GM18520 (cell line): ENCODE measurements at regions not wholly inside any gene's neighbourhood (a gene's known extent, or its start where the extent isn't known, plus 50 kb on each side); places are given as distances from the start of the nearest gene placed in this dataset.

ENCODE experiments used
- ATAC-seq: cut with Tn5 transposase; IDR thresholded peaks from one replicate; pipeline ENCODE4 v1.9.1; 2021; ENCODE audit not compliant: unreplicated experiment

GRCh38 chr7:155863721-155864151 is 51.5 kb upstream of the SHH start:
- ATAC-seq: no peak

DNA sequence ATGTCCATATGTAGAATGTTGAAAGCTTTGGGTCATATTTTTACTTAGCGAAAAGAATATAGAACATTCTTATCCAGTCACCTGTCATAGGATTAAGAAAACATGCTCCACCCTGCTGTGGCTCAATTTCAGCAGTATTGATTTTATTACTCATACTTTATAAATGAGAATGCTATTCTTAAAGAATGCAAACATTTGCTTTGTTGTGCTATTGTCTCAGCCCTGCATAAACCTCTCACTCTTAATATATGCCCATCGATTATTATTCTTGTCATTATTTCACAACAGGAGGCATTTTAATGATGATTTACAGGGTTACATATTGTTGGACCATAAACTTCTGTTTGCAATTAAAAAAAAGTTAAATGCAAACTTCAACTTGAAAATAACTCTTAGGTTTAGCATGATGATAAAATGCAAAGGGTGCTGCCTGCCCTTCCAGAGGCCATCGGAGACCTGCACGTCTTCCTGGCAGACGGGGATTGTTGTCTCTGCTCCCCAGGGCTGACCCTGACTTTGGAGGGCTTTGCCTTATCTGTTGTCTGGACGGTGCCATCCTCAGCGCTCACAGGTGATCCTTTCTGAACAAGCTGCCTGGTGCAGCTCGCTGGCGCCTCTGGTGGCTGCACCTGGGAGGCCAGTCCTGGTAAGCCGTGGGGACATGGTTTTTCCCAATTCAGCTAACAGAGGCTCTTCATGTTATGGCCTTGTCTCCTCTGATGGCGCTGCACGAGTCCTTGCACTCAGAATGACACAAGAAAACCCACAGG is 50.0 kb upstream of the SHH start:
- ATAC-seq: no peak
